UCSD-AML1 (cell line): ENCODE measurements at regions not wholly inside any gene's neighbourhood (a gene's known extent, or its start where the extent isn't known, plus 50 kb on each side); places are given as distances from the start of the nearest gene placed in this dataset.
"Not testable (repeated sequence)": the region's sequence is repeated elsewhere in the genome, so short reads cannot be mapped to it uniquely, and the experiment has no call there.

Source experiments
- DNase-seq: peaks from one replicate; lab custom pipeline; 2025; ENCODE audit not compliant: unreplicated experiment; lab: John Stamatoyannopoulos, UW

- DNase-seq: no peak
Observed at GRCh38 chr11:119586181-119586580, 142.8 kb downstream of the NECTIN1 start.

GRCh38 chr11:119585043-119585781 is 143.8 kb downstream of the NECTIN1 start:
- DNase-seq: no peak

- DNase-seq: peak; percentile 31
Observed at GRCh38 chr11:119584193-119585042, 144.6 kb downstream of the NECTIN1 start.

GRCh38 chr11:119583585-119583984 is 145.4 kb downstream of the NECTIN1 start:
- DNase-seq: no peak

GRCh38 chr11:119581396-119581795 is 147.6 kb downstream of the NECTIN1 start:
- DNase-seq: not testable (repeated sequence)

GRCh38 chr11:119580751-119581150 is 148.2 kb downstream of the NECTIN1 start:
- no peak for DNase-seq

GRCh38 chr11:119580081-119580480 is 148.9 kb downstream of the NECTIN1 start:
- no peak for DNase-seq

- no peak for DNase-seq
Observed at GRCh38 chr11:119578521-119579191, 150.3 kb downstream of the NECTIN1 start.

- DNase-seq: no peak
Observed at GRCh38 chr11:119573858-119574257, 150.9 kb upstream of the THY1 start.

- no peak for DNase-seq
Observed at GRCh38 chr11:119572481-119573424, 149.8 kb upstream of the THY1 start.

GRCh38 chr11:119571311-119571710 is 148.3 kb upstream of the THY1 start:
- no peak for DNase-seq

- no peak for DNase-seq
Observed at GRCh38 chr11:119567688-119568582, 145.0 kb upstream of the THY1 start.

GRCh38 chr11:119566319-119566718 is 143.3 kb upstream of the THY1 start:
- no peak for DNase-seq

GRCh38 chr11:119565693-119566092 is 142.7 kb upstream of the THY1 start:
- not testable (repeated sequence) for DNase-seq

- DNase-seq: no peak
Observed at GRCh38 chr11:119560961-119561360, 138.0 kb upstream of the THY1 start.

GRCh38 chr11:119560291-119560690 is 137.3 kb upstream of the THY1 start:
- DNase-seq: no peak

GRCh38 chr11:119552106-119552485 is 129.1 kb upstream of the THY1 start:
- no peak for DNase-seq

- no peak for DNase-seq
Observed at GRCh38 chr11:119551420-119552105, 128.6 kb upstream of the THY1 start.
